Peyer's patch (tissue), 4 donors: ENCODE measurements at regions not wholly inside any gene's neighbourhood (a gene's known extent, or its start where the extent isn't known, plus 50 kb on each side); places are given as distances from the start of the nearest gene placed in this dataset.

Experiments
- POLR2A ChIP-seq, 2 donors: fragments of 450-650 bp; IDR thresholded peaks; one replicate each; pipeline ENCODE4 v1.5.1; 2017; ENCODE audit warnings: antibody characterized with exemption in 2 of 2, mild to moderate bottlenecking in 2 of 2, moderate library complexity in 2 of 2
- TF ChIP-seq, protein P1 (sequence below), 6 experiments: fragments of 450-650 bp in 4 of 6; fragments of 200-600 bp in 2 of 6; sonication (generic) in 1 of 6; IDR thresholded peaks; one replicate each; pipeline ENCODE4 v1.5.1; 2017 to 2019; ENCODE audit warnings: antibody characterized with exemption in 6 of 6, mild to moderate bottlenecking in 3 of 6, moderate library complexity in 1 of 6

DNA sequence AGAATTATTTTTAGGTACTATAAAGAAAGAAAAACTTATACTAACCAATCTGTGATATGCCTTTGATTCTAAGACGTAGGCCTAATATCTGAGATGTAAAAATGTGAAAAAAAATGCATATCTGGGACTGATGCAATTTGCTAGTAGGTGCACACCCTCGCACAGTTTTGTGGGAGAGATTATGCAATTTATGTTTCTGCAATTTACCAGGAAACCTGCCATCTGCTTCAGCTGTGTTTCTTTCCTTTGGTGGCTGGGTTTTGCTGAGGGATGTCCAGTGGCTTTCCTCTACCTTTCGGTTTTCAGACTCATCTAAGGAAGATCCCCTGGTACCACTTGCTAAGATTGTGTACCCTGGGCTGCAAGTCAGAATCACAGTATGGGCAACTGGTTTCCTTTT is 186.9 kb downstream of the ZFP64 start:
- TF ChIP-seq, protein P1, sequence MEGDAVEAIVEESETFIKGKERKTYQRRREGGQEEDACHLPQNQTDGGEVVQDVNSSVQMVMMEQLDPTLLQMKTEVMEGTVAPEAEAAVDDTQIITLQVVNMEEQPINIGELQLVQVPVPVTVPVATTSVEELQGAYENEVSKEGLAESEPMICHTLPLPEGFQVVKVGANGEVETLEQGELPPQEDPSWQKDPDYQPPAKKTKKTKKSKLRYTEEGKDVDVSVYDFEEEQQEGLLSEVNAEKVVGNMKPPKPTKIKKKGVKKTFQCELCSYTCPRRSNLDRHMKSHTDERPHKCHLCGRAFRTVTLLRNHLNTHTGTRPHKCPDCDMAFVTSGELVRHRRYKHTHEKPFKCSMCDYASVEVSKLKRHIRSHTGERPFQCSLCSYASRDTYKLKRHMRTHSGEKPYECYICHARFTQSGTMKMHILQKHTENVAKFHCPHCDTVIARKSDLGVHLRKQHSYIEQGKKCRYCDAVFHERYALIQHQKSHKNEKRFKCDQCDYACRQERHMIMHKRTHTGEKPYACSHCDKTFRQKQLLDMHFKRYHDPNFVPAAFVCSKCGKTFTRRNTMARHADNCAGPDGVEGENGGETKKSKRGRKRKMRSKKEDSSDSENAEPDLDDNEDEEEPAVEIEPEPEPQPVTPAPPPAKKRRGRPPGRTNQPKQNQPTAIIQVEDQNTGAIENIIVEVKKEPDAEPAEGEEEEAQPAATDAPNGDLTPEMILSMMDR (IDR thresholded peaks at IDR 0.05): no peak
- TF ChIP-seq POLR2A (IDR thresholded peaks at IDR 0.05): no peak
